Brain microvascular endothelial cell (primary cell): ENCODE measurements at regions not wholly inside any gene's neighbourhood (a gene's known extent, or its start where the extent isn't known, plus 50 kb on each side); places are given as distances from the start of the nearest gene placed in this dataset.

Source experiments
- DNase-seq: peaks from one replicate; pipeline ENCODE4 v3.0.0-alpha.2; 2020
- H3K27ac ChIP-seq: fragments of 250-450 bp; sonication (Bioruptor Pico); 2 replicates; pipeline ENCODE4 v1.5.1; 2020; ENCODE audit warnings: mild to moderate bottlenecking, moderate library complexity
- H3K27me3 ChIP-seq: fragments of 250-450 bp; sonication (Bioruptor Pico); replicated peaks from 2 replicates; pipeline ENCODE4 v1.5.1; 2020; ENCODE audit warnings: mild to moderate bottlenecking
- H3K36me3 ChIP-seq: fragments of 250-450 bp; sonication (Bioruptor Pico); replicated peaks from 2 replicates; pipeline ENCODE4 v1.5.1; 2020; ENCODE audit warnings: mild to moderate bottlenecking
- H3K4me3 ChIP-seq: 2 replicates; pipeline ENCODE4 v1.5.1; 2011; ENCODE audit warnings: low read depth, mild to moderate bottlenecking, control low read depth, low read length, moderate library complexity
- CTCF ChIP-seq: IDR thresholded peaks from 2 replicates; pipeline ENCODE4 v1.5.1; 2011; ENCODE audit warnings: low read depth, mild to moderate bottlenecking, moderate library complexity, low read length, control low read depth, inconsistent platforms; ENCODE audit errors: missing control alignments
- in situ Hi-C: cut with HindIII; loops from 2 replicates; pipeline ENCODE4 v1.10.0; 2017; ENCODE audit warnings: low sequenced_read_pairs, low pct_ligation_motif_present

DNA sequence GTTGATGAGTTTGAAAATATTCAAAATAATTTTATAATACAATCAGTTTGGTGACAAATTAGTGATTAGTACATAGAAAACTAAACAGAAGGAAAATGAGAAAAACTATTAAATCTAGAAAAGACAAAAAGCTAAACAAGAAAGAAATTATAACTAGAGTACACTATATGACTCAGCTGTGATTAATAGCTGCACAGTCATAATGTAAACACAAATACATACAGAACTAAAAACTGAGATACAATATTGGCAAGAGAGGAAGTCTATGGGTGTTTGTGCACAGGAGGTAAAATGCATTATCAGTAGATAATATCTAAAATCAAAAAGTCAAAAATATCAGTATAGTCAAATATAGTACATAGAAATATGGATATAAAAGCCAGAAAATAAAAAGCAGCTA is 80.7 kb upstream of the PCSK6 start:
- no peak overlapping the region for H3K4me3 ChIP-seq
- H3K36me3 ChIP-seq, result no peaks in the 10 kb centered on the region
- no peak for DNase-seq
- no peak for TF ChIP-seq CTCF
- no peaks in the 10 kb centered on the region for H3K27me3 ChIP-seq
- in situ Hi-C loops, result no loop called here
- no peak overlapping the region for H3K27ac ChIP-seq

- H3K27ac ChIP-seq, result no peak overlapping the region
- no peak for DNase-seq
- H3K4me3 ChIP-seq, result no peak overlapping the region
- no peaks in the 10 kb centered on the region for H3K36me3 ChIP-seq
- in situ Hi-C loops, result no loop called here
- H3K27me3 ChIP-seq, result no peaks in the 10 kb centered on the region
- TF ChIP-seq CTCF, result no peak
Observed at GRCh38 chr15:101568821-101569555, 79.5 kb upstream of the PCSK6 start.

DNA sequence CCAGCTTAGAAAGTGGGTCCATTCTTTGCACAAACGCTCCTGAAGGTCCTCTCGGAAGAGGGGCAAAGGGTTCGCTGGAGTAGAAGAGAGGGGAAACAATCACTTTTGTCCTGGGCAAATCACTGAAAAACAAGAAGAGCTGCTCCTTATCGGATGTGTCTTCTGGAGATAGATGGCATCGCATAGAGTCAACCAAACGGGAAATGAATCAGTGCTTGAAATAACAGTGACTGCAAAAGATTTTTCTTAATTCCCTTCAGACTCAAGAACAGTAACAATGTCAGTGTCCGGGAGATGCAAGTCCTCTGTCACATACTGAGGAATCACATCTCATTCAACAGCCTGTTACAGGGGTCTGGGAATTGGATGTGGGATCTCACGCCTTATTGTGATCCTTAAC is 78.8 kb upstream of the PCSK6 start:
- H3K36me3 ChIP-seq, result no peaks in the 10 kb centered on the region
- peak; percentile 43 for DNase-seq
- no peaks in the 10 kb centered on the region for H3K27me3 ChIP-seq
- TF ChIP-seq CTCF, result no peak
- in situ Hi-C loops, result no loop called here
- H3K4me3 ChIP-seq, result no peak overlapping the region
- no peak overlapping the region for H3K27ac ChIP-seq

GRCh38 chr15:101566748-101567488 is 77.4 kb upstream of the PCSK6 start:
- H3K27me3 ChIP-seq, result no peaks in the 10 kb centered on the region
- H3K4me3 ChIP-seq, result no peak overlapping the region
- in situ Hi-C loops, result no loop called here
- DNase-seq, result no peak
- H3K36me3 ChIP-seq, result no peaks in the 10 kb centered on the region
- H3K27ac ChIP-seq, result no peak overlapping the region
- TF ChIP-seq CTCF, result no peak

GRCh38 chr15:101565377-101565776 is 75.9 kb upstream of the PCSK6 start:
- no peaks in the 10 kb centered on the region for H3K36me3 ChIP-seq
- no peak overlapping the region for H3K27ac ChIP-seq
- in situ Hi-C loops, result no loop called here

More at GRCh38 chr15:101565377-101565776, 75.9 kb upstream of the PCSK6 start:
- Histone ChIP-seq H3K27me3 (no peaks in the 10 kb centered on the region), H3K4me3 (no peak overlapping the region)
- TF ChIP-seq CTCF, result no peak
- DNase-seq, result no peak
